ENCODE measurements at regions not wholly inside any gene's neighbourhood (a gene's known extent, or its start where the extent isn't known, plus 50 kb on each side); places are given as distances from the start of the nearest gene placed in this dataset.
"Not testable (repeated sequence)": the region's sequence is repeated elsewhere in the genome, so short reads cannot be mapped to it uniquely, and the experiment has no call there.

DNA sequence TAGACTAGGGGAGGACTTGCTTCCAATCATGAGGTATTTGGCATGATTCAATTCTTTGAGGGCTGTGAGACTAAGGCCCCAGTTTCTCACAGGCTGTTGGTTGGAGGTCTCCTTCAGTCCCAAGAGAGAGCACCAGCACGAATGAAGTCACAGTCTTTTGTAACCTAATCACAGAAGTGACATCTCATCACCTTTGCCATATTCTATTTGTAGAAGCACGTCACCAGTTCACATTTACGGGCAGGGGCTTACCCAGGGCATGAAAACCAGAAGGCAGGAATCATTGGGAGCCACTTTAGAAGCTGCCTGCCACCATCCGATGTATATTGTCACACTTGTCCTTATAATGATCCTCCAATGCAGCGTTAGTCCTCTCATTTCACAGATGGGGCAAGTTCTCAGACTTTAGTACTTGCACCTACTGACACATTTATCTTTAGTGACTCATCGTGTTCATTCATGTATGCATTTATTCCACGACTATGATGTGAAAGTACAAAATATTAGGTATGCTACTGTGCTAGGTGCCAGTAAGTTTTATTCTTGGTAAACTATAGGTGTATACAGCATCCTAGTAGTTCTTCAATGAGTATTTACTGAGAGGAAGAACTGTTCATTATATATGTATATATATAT is 163.8 kb upstream of the PGRMC2 start:
- no peak for DNase-seq (ENCODE audit: low spot score)
- TF ChIP-seq, protein P1, sequence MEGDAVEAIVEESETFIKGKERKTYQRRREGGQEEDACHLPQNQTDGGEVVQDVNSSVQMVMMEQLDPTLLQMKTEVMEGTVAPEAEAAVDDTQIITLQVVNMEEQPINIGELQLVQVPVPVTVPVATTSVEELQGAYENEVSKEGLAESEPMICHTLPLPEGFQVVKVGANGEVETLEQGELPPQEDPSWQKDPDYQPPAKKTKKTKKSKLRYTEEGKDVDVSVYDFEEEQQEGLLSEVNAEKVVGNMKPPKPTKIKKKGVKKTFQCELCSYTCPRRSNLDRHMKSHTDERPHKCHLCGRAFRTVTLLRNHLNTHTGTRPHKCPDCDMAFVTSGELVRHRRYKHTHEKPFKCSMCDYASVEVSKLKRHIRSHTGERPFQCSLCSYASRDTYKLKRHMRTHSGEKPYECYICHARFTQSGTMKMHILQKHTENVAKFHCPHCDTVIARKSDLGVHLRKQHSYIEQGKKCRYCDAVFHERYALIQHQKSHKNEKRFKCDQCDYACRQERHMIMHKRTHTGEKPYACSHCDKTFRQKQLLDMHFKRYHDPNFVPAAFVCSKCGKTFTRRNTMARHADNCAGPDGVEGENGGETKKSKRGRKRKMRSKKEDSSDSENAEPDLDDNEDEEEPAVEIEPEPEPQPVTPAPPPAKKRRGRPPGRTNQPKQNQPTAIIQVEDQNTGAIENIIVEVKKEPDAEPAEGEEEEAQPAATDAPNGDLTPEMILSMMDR (IDR thresholded peaks at IDR 0.05) = no peak
- ATAC-seq (ENCODE audit: low FRiP score) = no peak

DNA sequence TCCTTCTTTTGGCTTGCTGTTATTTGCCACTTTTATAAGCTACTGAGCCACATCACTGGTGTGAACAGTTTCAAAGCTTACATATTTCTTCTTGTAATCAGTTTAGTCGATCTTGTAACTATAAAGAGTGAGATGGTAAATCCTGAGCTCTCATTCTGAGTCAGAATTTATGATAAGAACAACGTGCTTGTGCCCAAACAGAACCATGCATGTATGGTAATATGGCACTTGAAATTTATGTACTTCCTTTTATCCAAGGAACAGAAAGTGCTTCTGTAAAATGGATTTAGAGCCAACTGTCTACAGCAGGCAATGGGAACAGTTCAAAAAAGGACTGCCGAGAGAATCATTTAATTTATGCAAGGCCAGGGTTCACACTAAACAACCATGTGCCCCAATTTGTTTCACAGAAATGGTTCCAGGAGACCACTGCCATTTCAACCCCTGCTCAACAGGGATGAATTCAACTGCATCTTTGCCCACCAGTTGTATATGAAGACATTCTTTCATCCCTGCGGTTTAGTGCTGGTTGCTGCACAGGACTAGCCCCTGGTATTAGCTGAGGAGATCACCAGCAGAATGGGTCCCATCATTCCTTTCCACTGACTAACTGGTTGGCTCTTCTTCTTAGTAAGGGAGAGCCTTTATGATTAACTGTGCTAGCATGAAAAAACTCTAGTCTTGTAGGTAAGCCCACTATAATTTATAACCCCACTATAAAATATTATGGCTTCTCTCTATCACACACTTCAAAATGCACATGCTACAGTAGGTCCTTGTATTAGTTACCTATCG is 162.9 kb upstream of the PGRMC2 start:
- TF ChIP-seq, protein P1 (IDR thresholded peaks at IDR 0.05) = no peak
- DNase-seq (ENCODE audit: low spot score) (no peak), ATAC-seq (ENCODE audit: low FRiP score) (no peak)

DNA sequence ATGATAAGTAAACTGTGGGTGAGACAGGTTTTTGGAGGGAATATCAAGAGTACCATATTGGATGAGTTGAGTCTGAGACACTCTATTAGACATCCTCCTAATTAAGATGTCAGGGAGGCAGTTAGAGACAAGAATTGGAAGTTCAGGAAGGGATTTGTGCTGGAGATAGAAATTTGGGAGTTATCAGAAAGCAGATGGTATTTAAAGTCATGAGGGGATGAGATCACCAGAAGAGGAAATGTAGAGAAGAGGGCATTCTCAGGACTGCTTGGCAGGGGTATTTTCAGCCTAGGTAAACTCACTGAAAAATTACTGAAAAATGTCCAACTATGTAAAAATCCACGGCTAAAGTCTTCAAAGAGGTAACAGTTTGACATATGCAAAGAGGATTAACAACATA is 161.6 kb upstream of the PGRMC2 start:
- ATAC-seq (ENCODE audit: low FRiP score) (no peak), DNase-seq (ENCODE audit: low spot score) (no peak)
- TF ChIP-seq, protein P1 (IDR thresholded peaks at IDR 0.05) = no peak

DNA sequence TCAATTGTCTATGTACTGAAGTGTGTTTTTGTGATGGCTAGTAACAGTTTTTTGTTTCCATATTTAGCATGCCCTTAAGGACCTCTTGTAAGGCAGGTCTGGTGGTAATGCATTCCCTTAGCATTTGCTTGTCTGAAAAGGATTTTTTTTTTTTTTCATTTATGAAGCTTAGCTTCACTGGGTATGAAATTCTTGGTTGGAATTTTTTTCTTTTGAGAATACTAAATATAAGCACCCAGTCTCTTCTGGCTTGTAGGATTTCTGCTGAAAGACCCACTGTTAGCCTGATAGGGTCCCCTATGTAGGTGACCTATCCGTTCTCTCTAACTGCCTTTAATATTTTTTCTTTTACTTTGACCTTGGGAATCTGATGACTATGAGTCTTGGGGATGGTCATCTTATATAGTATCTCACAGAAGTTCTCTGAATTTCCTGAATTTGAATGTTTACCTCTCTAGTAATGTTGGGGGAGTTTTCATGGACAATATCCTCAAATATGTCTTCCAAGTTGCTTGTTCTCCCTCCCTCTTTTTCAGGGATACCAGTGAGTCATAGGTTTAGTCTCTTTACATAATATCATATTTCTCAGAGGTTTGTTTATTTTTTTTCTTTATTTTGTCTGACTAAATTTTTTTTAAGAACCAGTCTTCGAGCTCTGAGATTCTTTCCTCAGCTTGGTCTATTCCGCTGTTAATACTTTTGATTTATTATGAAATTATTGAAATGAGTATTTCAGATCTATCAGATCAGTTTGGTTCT is 157.1 kb upstream of the PGRMC2 start:
- DNase-seq (ENCODE audit: low spot score) (no peak), ATAC-seq (ENCODE audit: low FRiP score) (no peak)
- TF ChIP-seq, protein P1 (IDR thresholded peaks at IDR 0.05) = no peak

DNA sequence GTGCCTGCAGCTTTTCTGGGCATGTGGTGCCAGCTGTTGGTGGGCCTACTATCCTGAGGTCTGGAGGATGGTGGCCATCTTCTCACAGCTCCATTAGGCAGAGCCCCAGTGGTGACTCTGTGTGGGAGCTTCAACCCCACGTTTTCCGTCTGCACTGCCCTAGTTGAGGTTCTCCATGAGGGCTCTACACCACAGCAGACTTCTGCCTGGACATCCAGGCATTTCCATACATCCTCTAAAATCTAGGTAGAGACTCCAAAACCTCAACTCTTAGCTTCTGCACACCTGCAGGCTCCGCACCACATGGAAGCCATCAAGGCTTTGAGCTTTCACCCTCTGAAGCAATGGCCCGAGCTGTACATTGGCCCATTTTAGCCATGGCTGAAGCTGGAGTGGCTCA is 153.3 kb upstream of the PGRMC2 start:
- TF ChIP-seq, protein P1 (IDR thresholded peaks at IDR 0.05) = no peak
- ATAC-seq (ENCODE audit: low FRiP score) = no peak
- no peak for DNase-seq (ENCODE audit: low spot score)

DNA sequence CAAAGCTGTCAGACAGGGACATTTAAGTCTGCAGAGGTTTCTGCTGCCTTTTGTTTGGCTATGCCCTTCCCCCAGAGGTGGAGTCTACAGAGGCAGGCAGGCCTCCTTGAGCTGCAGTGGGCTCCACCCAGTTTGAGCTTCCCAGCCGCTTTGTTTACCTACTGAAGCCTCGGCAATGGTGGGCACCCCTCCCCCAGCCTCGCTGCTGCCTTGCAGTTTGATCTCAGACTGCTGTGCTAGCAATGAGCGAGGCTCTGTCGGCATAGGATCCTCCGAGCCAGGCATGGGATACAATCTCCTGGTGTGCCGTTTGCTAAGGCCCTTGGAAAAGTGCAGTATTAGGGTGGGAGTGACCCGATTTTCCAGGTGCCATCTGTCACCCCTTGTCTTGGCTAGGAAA is 149.4 kb upstream of the PGRMC2 start:
- DNase-seq (ENCODE audit: low spot score); ATAC-seq (ENCODE audit: low FRiP score): not testable (repeated sequence)

DNA sequence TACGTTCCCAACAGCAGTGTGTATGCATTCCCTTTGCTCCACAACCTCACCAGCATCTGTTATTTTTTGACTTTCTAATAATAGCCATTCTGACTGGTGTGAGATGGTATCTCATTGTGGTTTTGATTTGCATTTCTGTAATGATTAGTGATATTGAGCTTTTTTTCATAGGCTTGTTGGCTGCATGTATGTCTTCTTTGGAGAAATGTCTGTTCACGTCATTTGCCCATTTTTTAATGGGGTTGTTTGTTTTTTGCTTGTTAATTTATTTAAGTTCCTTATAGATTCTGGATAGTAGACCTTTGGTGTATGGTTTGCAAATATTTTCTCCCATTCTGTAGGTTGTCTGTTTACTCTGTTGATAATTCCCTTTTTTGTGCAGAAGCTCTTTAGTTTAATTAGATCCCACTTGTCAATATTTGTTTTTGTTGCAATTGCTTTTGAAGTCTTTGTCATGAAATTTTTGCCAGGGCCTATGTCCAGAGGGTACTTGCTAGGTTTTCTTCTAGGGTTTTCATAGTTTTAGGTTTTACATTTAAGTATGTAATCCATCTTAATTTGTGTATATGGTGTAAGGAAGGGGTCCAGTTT is 141.5 kb upstream of the PGRMC2 start:
- ATAC-seq (ENCODE audit: low FRiP score) = not testable (repeated sequence)

More for the DNA sequence above, 141.5 kb upstream of the PGRMC2 start:
- DNase-seq (ENCODE audit: low spot score) = not testable (repeated sequence)

All from omental fat pad (tissue), 3 donors.